Panc1 (cell line): ENCODE measurements at regions not wholly inside any gene's neighbourhood (a gene's known extent, or its start where the extent isn't known, plus 50 kb on each side); places are given as distances from the start of the nearest gene placed in this dataset.

Experiments used
- ATAC-seq: fragments of 200-7000 bp; cut with Tn5 transposase; 2 replicates; pipeline ENCODE4 v1.9.1; 2020; ENCODE audit warnings: mild to moderate bottlenecking, moderate library complexity
- BruUV-seq: library from RNA; stranded (reverse); fragments of 400-500 nt; replicated peaks from 2 replicates; lab custom pipeline; 2021; lab: Mats Ljungman, UMichigan
- CTCF ChIA-PET: fragments of 300-600 bp; sonication (Branson Sonifier 250); formaldehyde crosslinking; loops from one replicate; lab custom pipeline; 2022; ENCODE audit warnings: antibody characterized with exemption; lab: Charles Lee
- POLR2A ChIA-PET: fragments of 300-600 bp; sonication (Branson Sonifier 250); formaldehyde crosslinking; loops from one replicate; lab custom pipeline; 2022; ENCODE audit warnings: antibody characterized with exemption; lab: Charles Lee
- DNase-seq: peaks from one replicate; pipeline ENCODE4 v3.0.0-alpha.2; 2010; ENCODE audit warnings: low read depth, low spot score
- H3K27ac ChIP-seq: 2 replicates; pipeline ENCODE4 v1.5.1; 2011; ENCODE audit warnings: mild to moderate bottlenecking, low read length, inconsistent platforms
- H3K27me3 ChIP-seq: fragments of 200-500 bp; sonication (Bioruptor generic); 2 replicates; pipeline ENCODE4 v1.6.0; 2014; ENCODE audit warnings: low read length, inconsistent platforms; ENCODE audit not compliant: control insufficient read depth, insufficient read depth
- H3K36me3 ChIP-seq: fragments of 200-500 bp; sonication (Bioruptor generic); 2 replicates; pipeline ENCODE4 v1.5.1; 2014; ENCODE audit warnings: inconsistent platforms, mild to moderate bottlenecking, low read length, moderate library complexity; ENCODE audit not compliant: control insufficient read depth, insufficient read depth
- H3K4me1 ChIP-seq: 2 replicates; pipeline ENCODE4 v1.5.1; 2011; ENCODE audit warnings: inconsistent platforms, mild to moderate bottlenecking, low read length, moderate library complexity; ENCODE audit not compliant: control insufficient read depth, insufficient read depth
- H3K4me3 ChIP-seq, 2 experiments: 2 replicates each; pipeline ENCODE4 v1.5.1; 2011 to 2012; ENCODE audit warnings: low read depth in 2 of 2, low read length in 2 of 2, mild to moderate bottlenecking in 2 of 2, inconsistent platforms in 1 of 2, moderate library complexity in 1 of 2
- H3K9me3 ChIP-seq: fragments of 200-500 bp; sonication (Bioruptor generic); 2 replicates; pipeline ENCODE4 v1.5.1; 2014; ENCODE audit warnings: low read depth, mild to moderate bottlenecking, inconsistent platforms, low read length, moderate library complexity; ENCODE audit not compliant: control insufficient read depth, insufficient read depth
- CTCF ChIP-seq: fragments of 450-650 bp; IDR thresholded peaks from 2 replicates; pipeline ENCODE4 v1.5.1; 2017; ENCODE audit warnings: mild to moderate bottlenecking
- POLR2AphosphoS5 ChIP-seq: IDR thresholded peaks from 2 replicates; pipeline ENCODE4 v1.6.1; 2012; ENCODE audit warnings: mild to moderate bottlenecking, low read depth, low read length, moderate library complexity
- SIN3A ChIP-seq: IDR thresholded peaks from 2 replicates; pipeline ENCODE4 v1.6.1; 2012; ENCODE audit warnings: low read depth, mild to moderate bottlenecking, low read length, moderate library complexity, borderline replicate concordance; ENCODE audit not compliant: insufficient read depth
- TCF7L2 ChIP-seq: IDR thresholded peaks from 2 replicates; pipeline ENCODE4 v1.6.1; 2011; ENCODE audit warnings: mild to moderate bottlenecking, low read depth, low read length, inconsistent platforms
- in situ Hi-C: cut with HindIII; loops from 2 replicates; pipeline ENCODE4 v1.10.0; 2016; ENCODE audit warnings: low sequenced_read_pairs, low pct_unique_long_range_greater_than_20kb
- intact Hi-C: fragments of 100-400 bp; cut with micrococcal nuclease; formaldehyde crosslinking; loops from one replicate; pipeline ENCODE4 v1.10.0; 2022; ENCODE audit not compliant: unreplicated experiment
- TF ChIP-seq, protein P1 (sequence below), 2 experiments: IDR thresholded peaks; 2 replicates each; pipeline ENCODE4 v1.6.1; 2011 to 2012; ENCODE audit warnings: low read depth in 2 of 2, control low read depth in 1 of 2, low read length in 1 of 2, mild to moderate bottlenecking in 1 of 2, moderate library complexity in 1 of 2; ENCODE audit not compliant: insufficient read depth in 1 of 2

DNA sequence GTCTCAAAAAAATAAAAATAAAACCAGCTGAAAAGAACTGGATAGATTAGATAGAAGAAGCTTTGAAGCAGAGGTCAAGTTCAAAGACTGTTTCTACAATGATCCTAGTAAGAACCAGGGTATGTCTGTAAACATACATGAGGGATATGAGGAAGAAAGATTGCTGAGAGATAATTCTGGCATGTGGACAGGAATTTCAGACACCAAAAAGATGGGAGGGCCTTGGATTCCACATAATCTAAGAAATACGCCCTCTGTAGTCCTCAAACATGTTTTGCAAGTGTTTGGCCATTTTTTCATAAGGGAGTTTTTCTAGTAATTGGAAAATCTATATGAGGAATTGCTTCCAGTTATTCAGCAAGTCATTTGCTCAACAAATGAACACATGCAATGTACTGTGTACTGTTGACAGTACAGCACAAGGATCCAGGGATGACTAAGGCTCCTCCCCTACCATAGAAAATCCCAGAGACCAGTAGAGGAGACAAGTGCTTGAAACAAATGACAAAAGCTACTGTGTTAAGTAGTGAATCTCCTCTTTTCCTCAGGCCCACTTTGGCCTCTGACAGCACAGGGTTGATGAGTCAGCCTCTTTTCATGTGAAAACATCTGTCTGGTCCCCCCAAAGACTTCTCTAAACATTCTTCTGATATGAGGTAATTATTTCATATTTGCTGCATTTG, 795.9 kb downstream of the MAFB start:
- Histone ChIP-seq H3K27ac (no peak overlapping the region), H3K9me3 (no peaks in the 10 kb centered on the region)
- ATAC-seq: no peak

DNA sequence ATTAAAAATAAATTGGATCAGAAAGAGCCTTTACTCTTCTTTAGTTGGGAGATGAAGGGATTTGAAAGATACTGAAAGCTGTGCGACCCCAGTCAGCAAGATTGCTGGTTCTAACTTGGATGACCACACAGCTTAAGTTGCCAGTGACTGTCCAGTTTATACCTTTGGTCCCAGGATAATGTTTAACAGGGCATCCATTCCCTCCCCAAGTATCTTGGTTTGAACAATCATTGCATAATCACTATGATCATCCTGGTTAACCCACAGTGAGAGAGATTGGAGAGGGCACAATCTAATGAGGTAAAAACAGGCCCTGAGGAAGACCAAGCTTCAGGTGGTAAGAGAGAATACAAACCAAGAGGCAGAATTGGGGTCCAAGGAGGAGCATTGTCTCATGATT, 798.3 kb downstream of the MAFB start:
- H3K9me3 ChIP-seq: no peaks in the 10 kb centered on the region
- H3K36me3 ChIP-seq: no peaks in the 10 kb centered on the region
- DNase-seq (no peak), ATAC-seq (no peak)
- no peaks in the 10 kb centered on the region for H3K27me3 ChIP-seq
- POLR2A ChIA-PET: no interaction called here
- intact Hi-C loops: no loop called here
- no TSS peak for BruUV-seq
- CTCF ChIA-PET: no interaction called here
- no peak overlapping the region for H3K27ac ChIP-seq
- in situ Hi-C loops: no loop called here
- no peak overlapping the region for H3K4me3 ChIP-seq
- TF ChIP-seq SIN3A (no peak), CTCF (no peak), TCF7L2 (no peak), POLR2AphosphoS5 (no peak)
- TF ChIP-seq, protein P1, sequence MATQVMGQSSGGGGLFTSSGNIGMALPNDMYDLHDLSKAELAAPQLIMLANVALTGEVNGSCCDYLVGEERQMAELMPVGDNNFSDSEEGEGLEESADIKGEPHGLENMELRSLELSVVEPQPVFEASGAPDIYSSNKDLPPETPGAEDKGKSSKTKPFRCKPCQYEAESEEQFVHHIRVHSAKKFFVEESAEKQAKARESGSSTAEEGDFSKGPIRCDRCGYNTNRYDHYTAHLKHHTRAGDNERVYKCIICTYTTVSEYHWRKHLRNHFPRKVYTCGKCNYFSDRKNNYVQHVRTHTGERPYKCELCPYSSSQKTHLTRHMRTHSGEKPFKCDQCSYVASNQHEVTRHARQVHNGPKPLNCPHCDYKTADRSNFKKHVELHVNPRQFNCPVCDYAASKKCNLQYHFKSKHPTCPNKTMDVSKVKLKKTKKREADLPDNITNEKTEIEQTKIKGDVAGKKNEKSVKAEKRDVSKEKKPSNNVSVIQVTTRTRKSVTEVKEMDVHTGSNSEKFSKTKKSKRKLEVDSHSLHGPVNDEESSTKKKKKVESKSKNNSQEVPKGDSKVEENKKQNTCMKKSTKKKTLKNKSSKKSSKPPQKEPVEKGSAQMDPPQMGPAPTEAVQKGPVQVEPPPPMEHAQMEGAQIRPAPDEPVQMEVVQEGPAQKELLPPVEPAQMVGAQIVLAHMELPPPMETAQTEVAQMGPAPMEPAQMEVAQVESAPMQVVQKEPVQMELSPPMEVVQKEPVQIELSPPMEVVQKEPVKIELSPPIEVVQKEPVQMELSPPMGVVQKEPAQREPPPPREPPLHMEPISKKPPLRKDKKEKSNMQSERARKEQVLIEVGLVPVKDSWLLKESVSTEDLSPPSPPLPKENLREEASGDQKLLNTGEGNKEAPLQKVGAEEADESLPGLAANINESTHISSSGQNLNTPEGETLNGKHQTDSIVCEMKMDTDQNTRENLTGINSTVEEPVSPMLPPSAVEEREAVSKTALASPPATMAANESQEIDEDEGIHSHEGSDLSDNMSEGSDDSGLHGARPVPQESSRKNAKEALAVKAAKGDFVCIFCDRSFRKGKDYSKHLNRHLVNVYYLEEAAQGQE (IDR thresholded peaks at IDR 0.05; ENCODE audit: insufficient read depth in 1 of 2, low read depth in 2 of 2, low read length in 1 of 2): no peak
- no peaks in the 10 kb centered on the region for H3K4me1 ChIP-seq

More for the DNA sequence above, 795.9 kb downstream of the MAFB start:
- Histone ChIP-seq H3K4me1 (no peaks in the 10 kb centered on the region), H3K4me3 (no peak overlapping the region), H3K27me3 (no peaks in the 10 kb centered on the region), H3K36me3 (no peaks in the 10 kb centered on the region)
- BruUV-seq: no TSS peak
- DNase-seq: no peak
- TF ChIP-seq, protein P1 (IDR thresholded peaks at IDR 0.05; ENCODE audit: insufficient read depth in 1 of 2, low read depth in 2 of 2, low read length in 1 of 2): no peak
- TF ChIP-seq POLR2AphosphoS5 (no peak), TCF7L2 (no peak), CTCF (no peak), SIN3A (no peak)
- ChIA-PET POLR2A (no interaction called here), CTCF (no interaction called here)
- in situ Hi-C loops: no loop called here
- intact Hi-C loops: no loop called here
